ENCODE measurements at regions not wholly inside any gene's neighbourhood (a gene's known extent, or its start where the extent isn't known, plus 50 kb on each side); places are given as distances from the start of the nearest gene placed in this dataset.
"Not testable (repeated sequence)": the region's sequence is repeated elsewhere in the genome, so short reads cannot be mapped to it uniquely, and the experiment has no call there.

GRCh38 chr12:13404111-13404628 lies 207.6 kb downstream of the EMP1 start:
- intact Hi-C loops (cut with micrococcal nuclease), result no loop called here

GRCh38 chr12:13391375-13391774 lies 194.8 kb downstream of the EMP1 start:
- intact Hi-C loops (cut with micrococcal nuclease), result not testable (repeated sequence)

GRCh38 chr12:13390918-13391317 lies 194.4 kb downstream of the EMP1 start:
- intact Hi-C loops (cut with micrococcal nuclease), result no loop called here

GRCh38 chr12:13390381-13390861 lies 193.9 kb downstream of the EMP1 start:
- intact Hi-C loops (cut with micrococcal nuclease), result no loop called here

GRCh38 chr12:13387101-13387500 lies 190.6 kb downstream of the EMP1 start:
- intact Hi-C loops (cut with micrococcal nuclease), result no loop called here

- intact Hi-C loops (cut with micrococcal nuclease), result no loop called here
Measured at GRCh38 chr12:13386323-13387039, 190.0 kb downstream of the EMP1 start.

GRCh38 chr12:13383379-13383778 lies 186.9 kb downstream of the EMP1 start:
- intact Hi-C loops (cut with micrococcal nuclease), result no loop called here

- intact Hi-C loops (cut with micrococcal nuclease), result no loop called here
Measured at GRCh38 chr12:13380297-13380696, 183.8 kb downstream of the EMP1 start.

- intact Hi-C loops (cut with micrococcal nuclease), result no loop called here
Measured at GRCh38 chr12:13379531-13380188, 183.1 kb downstream of the EMP1 start.

GRCh38 chr12:13377698-13378097 lies 181.2 kb downstream of the EMP1 start:
- intact Hi-C loops (cut with micrococcal nuclease), result no loop called here

GRCh38 chr12:13376610-13377373 lies 180.3 kb downstream of the EMP1 start:
- intact Hi-C loops (cut with micrococcal nuclease), result no loop called here

- intact Hi-C loops (cut with micrococcal nuclease), result no loop called here
Measured at GRCh38 chr12:13375583-13376345, 179.2 kb downstream of the EMP1 start.

GRCh38 chr12:13374793-13375192 lies 178.3 kb downstream of the EMP1 start:
- intact Hi-C loops (cut with micrococcal nuclease), result no loop called here

- intact Hi-C loops (cut with micrococcal nuclease), result no loop called here
Measured at GRCh38 chr12:13373803-13374202, 177.3 kb downstream of the EMP1 start.

- intact Hi-C loops (cut with micrococcal nuclease), result no loop called here
Measured at GRCh38 chr12:13373131-13373530, 176.6 kb downstream of the EMP1 start.

- intact Hi-C loops (cut with micrococcal nuclease), result no loop called here
Measured at GRCh38 chr12:13372386-13372785, 175.9 kb downstream of the EMP1 start.

- intact Hi-C loops (cut with micrococcal nuclease), result no loop called here
Measured at GRCh38 chr12:13371797-13372196, 175.3 kb downstream of the EMP1 start.

GRCh38 chr12:13371367-13371766 lies 174.8 kb downstream of the EMP1 start:
- intact Hi-C loops (cut with micrococcal nuclease), result no loop called here

- intact Hi-C loops (cut with micrococcal nuclease), result no loop called here
Measured at GRCh38 chr12:13369474-13370056, 173.0 kb downstream of the EMP1 start.

GRCh38 chr12:13368971-13369370 lies 172.4 kb downstream of the EMP1 start:
- intact Hi-C loops (cut with micrococcal nuclease), result no loop called here

- intact Hi-C loops (cut with micrococcal nuclease), result no loop called here
Measured at GRCh38 chr12:13368431-13368830, 171.9 kb downstream of the EMP1 start.

All from T-helper 1 cell treated with Interleukin-12 subunit alpha and Interleukin-12 subunit beta and Interleukin-4 antibody, amounts not matched to agents 30 ng/mL and 1 ng/mL, for 36 hours (primary cell).